ENCODE measurements at regions not wholly inside any gene's neighbourhood (a gene's known extent, or its start where the extent isn't known, plus 50 kb on each side); places are given as distances from the start of the nearest gene placed in this dataset.

- no peak for DNase-seq (ENCODE audit: extremely low read depth, low read depth)
These were observed 253.1 kb downstream of the NFKBIZ start for GRCh38 chr3:102102394-102102793.

- no peak for DNase-seq (ENCODE audit: extremely low read depth, low read depth)
These were observed 254.7 kb downstream of the NFKBIZ start for GRCh38 chr3:102104033-102104432.

GRCh38 chr3:102105193-102105592 is 255.9 kb downstream of the NFKBIZ start:
- DNase-seq (ENCODE audit: extremely low read depth, low read depth) = no peak

- DNase-seq (ENCODE audit: extremely low read depth, low read depth) = no peak
These were observed 257.2 kb downstream of the NFKBIZ start for GRCh38 chr3:102106416-102107097.

- no peak for DNase-seq (ENCODE audit: extremely low read depth, low read depth)
These were observed 263.5 kb downstream of the NFKBIZ start for GRCh38 chr3:102112704-102113230.

- DNase-seq (ENCODE audit: extremely low read depth, low read depth) = no peak
These were observed 264.2 kb downstream of the NFKBIZ start for GRCh38 chr3:102113421-102114041.

- no peak for DNase-seq (ENCODE audit: extremely low read depth, low read depth)
These were observed 265.1 kb downstream of the NFKBIZ start for GRCh38 chr3:102114264-102114979.

- DNase-seq (ENCODE audit: extremely low read depth, low read depth) = no peak
These were observed 273.2 kb downstream of the NFKBIZ start for GRCh38 chr3:102122527-102122926.

GRCh38 chr3:102123590-102124190 is 274.4 kb downstream of the NFKBIZ start:
- no peak for DNase-seq (ENCODE audit: extremely low read depth, low read depth)

GRCh38 chr3:102124282-102124681 is 275.0 kb downstream of the NFKBIZ start:
- DNase-seq (ENCODE audit: extremely low read depth, low read depth) = peak; percentile 30

GRCh38 chr3:102124704-102125103 is 275.4 kb downstream of the NFKBIZ start:
- DNase-seq (ENCODE audit: extremely low read depth, low read depth) = no peak

- no peak for DNase-seq (ENCODE audit: extremely low read depth, low read depth)
These were observed 276.1 kb downstream of the NFKBIZ start for GRCh38 chr3:102125197-102125993.

- DNase-seq (ENCODE audit: extremely low read depth, low read depth) = no peak
These were observed 276.7 kb downstream of the NFKBIZ start for GRCh38 chr3:102125994-102126368.

- no peak for DNase-seq (ENCODE audit: extremely low read depth, low read depth)
These were observed 280.7 kb downstream of the NFKBIZ start for GRCh38 chr3:102129760-102130608.

GRCh38 chr3:102132370-102132769 is 283.1 kb downstream of the NFKBIZ start:
- no peak for DNase-seq (ENCODE audit: extremely low read depth, low read depth)

GRCh38 chr3:102133376-102133775 is 284.1 kb downstream of the NFKBIZ start:
- no peak for DNase-seq (ENCODE audit: extremely low read depth, low read depth)

- no peak for DNase-seq (ENCODE audit: extremely low read depth, low read depth)
These were observed 286.0 kb downstream of the NFKBIZ start for GRCh38 chr3:102135316-102135715.

- DNase-seq (ENCODE audit: extremely low read depth, low read depth) = no peak
These were observed 286.9 kb downstream of the NFKBIZ start for GRCh38 chr3:102136183-102136582.

- DNase-seq (ENCODE audit: extremely low read depth, low read depth) = no peak
These were observed 290.8 kb downstream of the NFKBIZ start for GRCh38 chr3:102140116-102140515.

Measured in NCI-H460 (cell line).